Tibial artery (tissue), 4 donors: ENCODE measurements at regions not wholly inside any gene's neighbourhood (a gene's known extent, or its start where the extent isn't known, plus 50 kb on each side); places are given as distances from the start of the nearest gene placed in this dataset.
A peak's percentile ranks its signal among the peaks of the same experiment; 100 is the strongest.

Experiments
- DNase-seq, 2 donors: peaks; one replicate each; pipeline ENCODE4 v3.0.0-alpha.2; 2019
- H3K27ac ChIP-seq, 2 donors: fragments of 200-600 bp; sonication (generic) in 1 of 2; 1 replicate in 1 of 2; 2 replicates in 1 of 2; pipeline ENCODE4 v1.5.1; 2018 to 2019; ENCODE audit warnings: mild to moderate bottlenecking in 1 of 2
- H3K27me3 ChIP-seq, 2 donors: fragments of 200-600 bp; sonication (generic) in 1 of 2; one replicate each; pipeline versions ENCODE4 v1.5.1 to v1.6.0; 2016 to 2019
- H3K36me3 ChIP-seq, 3 donors: fragments of 200-600 bp; sonication (generic) in 2 of 3; one replicate each; pipeline ENCODE4 v1.5.1; 2016 to 2019; ENCODE audit warnings: mild to moderate bottlenecking in 2 of 3
- H3K4me1 ChIP-seq, 4 donors: fragments of 200-600 bp; sonication (generic) in 2 of 4; 1 replicate in 3 of 4; 2 replicates in 1 of 4; pipeline ENCODE4 v1.5.1; 2016 to 2019
- H3K4me3 ChIP-seq, 2 donors: fragments of 200-600 bp; sonication (generic) in 1 of 2; 1 replicate in 1 of 2; 2 replicates in 1 of 2; pipeline ENCODE4 v1.5.1; 2018 to 2019; ENCODE audit warnings: mild to moderate bottlenecking in 2 of 2
- H3K9me3 ChIP-seq, 3 donors: fragments of 200-600 bp; sonication (generic) in 1 of 3; one replicate each; pipeline ENCODE4 v1.5.1; 2016 to 2019
- CTCF ChIP-seq, 2 experiments: fragments of 200-600 bp in 1 of 2; fragments of 450-650 bp in 1 of 2; IDR thresholded peaks; one replicate each; pipeline ENCODE4 v1.5.1; 2017 to 2019; ENCODE audit warnings: antibody characterized with exemption in 2 of 2, mild to moderate bottlenecking in 1 of 2, moderate library complexity in 1 of 2
- intact Hi-C: fragments of 100-400 bp; cut with DNase I; formaldehyde crosslinking; loops from one replicate; pipeline ENCODE4 v1.15.0; 2023; ENCODE audit warnings: low total_unique reads

- H3K9me3 ChIP-seq = no peaks in the 10 kb centered on the region
- TF ChIP-seq CTCF (IDR thresholded peaks at IDR 0.05) = no peak
- intact Hi-C loops = no loop called here
- H3K36me3 ChIP-seq = no peaks in the 10 kb centered on the region
- H3K4me1 ChIP-seq = peaks cover 0 to 5% (median 0%) of the 10 kb centered on the region in 4 donors
- DNase-seq = peak in 1 of 2 donors; percentile 15
- no peak overlapping the region for H3K27ac ChIP-seq
- no peak overlapping the region for H3K4me3 ChIP-seq
- H3K27me3 ChIP-seq = peaks cover 0 to 43% of the 10 kb centered on the region in 2 donors
Measured at GRCh38 chr22:44584256-44584902, 86.3 kb upstream of the RTL6 start.

GRCh38 chr22:44583854-44584253, 85.8 kb upstream of the RTL6 start:
- no peak overlapping the region for H3K27ac ChIP-seq
- TF ChIP-seq CTCF (IDR thresholded peaks at IDR 0.05) = no peak
- intact Hi-C loops = no loop called here
- peaks cover 0 to 5% (median 0%) of the 10 kb centered on the region in 4 donors for H3K4me1 ChIP-seq
- no peak overlapping the region for H3K4me3 ChIP-seq
- H3K9me3 ChIP-seq = no peaks in the 10 kb centered on the region
- H3K27me3 ChIP-seq = peaks cover 0 to 48% of the 10 kb centered on the region in 2 donors
- DNase-seq = peak in 1 of 2 donors; percentile 51
- H3K36me3 ChIP-seq = no peaks in the 10 kb centered on the region

GRCh38 chr22:44583061-44583760, 85.2 kb upstream of the RTL6 start:
- Histone ChIP-seq H3K27me3 (peaks cover 0 to 54% of the 10 kb centered on the region in 2 donors), H3K4me3 (no peak overlapping the region), H3K27ac (no peak overlapping the region), H3K36me3 (no peaks in the 10 kb centered on the region), H3K4me1 (peaks cover 0 to 5% (median 0%) of the 10 kb centered on the region in 4 donors), H3K9me3 (no peaks in the 10 kb centered on the region)
- peak; percentile 9 to 35 for DNase-seq
- intact Hi-C loops = no loop called here
- TF ChIP-seq CTCF (IDR thresholded peaks at IDR 0.05) = no peak

- H3K36me3 ChIP-seq = no peaks in the 10 kb centered on the region
- H3K27me3 ChIP-seq = peaks cover 0 to 66% of the 10 kb centered on the region in 2 donors
- peaks cover 0 to 3% (median 0%) of the 10 kb centered on the region in 4 donors for H3K4me1 ChIP-seq
- no peak overlapping the region for H3K4me3 ChIP-seq
- intact Hi-C loops = no loop called here
- no peak for TF ChIP-seq CTCF (IDR thresholded peaks at IDR 0.05)
- H3K27ac ChIP-seq = no peak overlapping the region
- H3K9me3 ChIP-seq = no peaks in the 10 kb centered on the region
- peak in 1 of 2 donors; percentile 53 for DNase-seq
Measured at GRCh38 chr22:44582016-44582415, 84.0 kb upstream of the RTL6 start.

GRCh38 chr22:44581096-44581435, 83.0 kb upstream of the RTL6 start:
- intact Hi-C loops = no loop called here
- Histone ChIP-seq H3K36me3 (no peaks in the 10 kb centered on the region), H3K4me1 (no peaks in the 10 kb centered on the region), H3K27me3 (peaks cover 0 to 68% of the 10 kb centered on the region in 2 donors), H3K9me3 (no peaks in the 10 kb centered on the region), H3K4me3 (no peak overlapping the region), H3K27ac (no peak overlapping the region)
- TF ChIP-seq CTCF (IDR thresholded peaks at IDR 0.05) = no peak
- DNase-seq = peak in 1 of 2 donors; percentile 23
